ENCODE measurements at regions not wholly inside any gene's neighbourhood (a gene's known extent, or its start where the extent isn't known, plus 50 kb on each side); places are given as distances from the start of the nearest gene placed in this dataset.

- TF ChIP-seq, protein P1, sequence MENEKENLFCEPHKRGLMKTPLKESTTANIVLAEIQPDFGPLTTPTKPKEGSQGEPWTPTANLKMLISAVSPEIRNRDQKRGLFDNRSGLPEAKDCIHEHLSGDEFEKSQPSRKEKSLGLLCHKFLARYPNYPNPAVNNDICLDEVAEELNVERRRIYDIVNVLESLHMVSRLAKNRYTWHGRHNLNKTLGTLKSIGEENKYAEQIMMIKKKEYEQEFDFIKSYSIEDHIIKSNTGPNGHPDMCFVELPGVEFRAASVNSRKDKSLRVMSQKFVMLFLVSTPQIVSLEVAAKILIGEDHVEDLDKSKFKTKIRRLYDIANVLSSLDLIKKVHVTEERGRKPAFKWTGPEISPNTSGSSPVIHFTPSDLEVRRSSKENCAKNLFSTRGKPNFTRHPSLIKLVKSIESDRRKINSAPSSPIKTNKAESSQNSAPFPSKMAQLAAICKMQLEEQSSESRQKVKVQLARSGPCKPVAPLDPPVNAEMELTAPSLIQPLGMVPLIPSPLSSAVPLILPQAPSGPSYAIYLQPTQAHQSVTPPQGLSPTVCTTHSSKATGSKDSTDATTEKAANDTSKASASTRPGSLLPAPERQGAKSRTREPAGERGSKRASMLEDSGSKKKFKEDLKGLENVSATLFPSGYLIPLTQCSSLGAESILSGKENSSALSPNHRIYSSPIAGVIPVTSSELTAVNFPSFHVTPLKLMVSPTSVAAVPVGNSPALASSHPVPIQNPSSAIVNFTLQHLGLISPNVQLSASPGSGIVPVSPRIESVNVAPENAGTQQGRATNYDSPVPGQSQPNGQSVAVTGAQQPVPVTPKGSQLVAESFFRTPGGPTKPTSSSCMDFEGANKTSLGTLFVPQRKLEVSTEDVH (IDR thresholded peaks at IDR 0.05; ENCODE audit: low read depth, partially characterized antibody) = no peak
- TF ChIP-seq EZH2 (IDR thresholded peaks at IDR 0.05; ENCODE audit: borderline replicate concordance, control insufficient read depth, low read depth, low read length) (no peak), BCL3 (IDR thresholded peaks at IDR 0.05; ENCODE audit: borderline replicate concordance, insufficient read depth, low read depth, low read length, poor library complexity, severe bottlenecking) (no peak), NFIC (IDR thresholded peaks at IDR 0.05; ENCODE audit: low read depth, low read length) (no peak)
- TF ChIP-seq, protein P2, sequence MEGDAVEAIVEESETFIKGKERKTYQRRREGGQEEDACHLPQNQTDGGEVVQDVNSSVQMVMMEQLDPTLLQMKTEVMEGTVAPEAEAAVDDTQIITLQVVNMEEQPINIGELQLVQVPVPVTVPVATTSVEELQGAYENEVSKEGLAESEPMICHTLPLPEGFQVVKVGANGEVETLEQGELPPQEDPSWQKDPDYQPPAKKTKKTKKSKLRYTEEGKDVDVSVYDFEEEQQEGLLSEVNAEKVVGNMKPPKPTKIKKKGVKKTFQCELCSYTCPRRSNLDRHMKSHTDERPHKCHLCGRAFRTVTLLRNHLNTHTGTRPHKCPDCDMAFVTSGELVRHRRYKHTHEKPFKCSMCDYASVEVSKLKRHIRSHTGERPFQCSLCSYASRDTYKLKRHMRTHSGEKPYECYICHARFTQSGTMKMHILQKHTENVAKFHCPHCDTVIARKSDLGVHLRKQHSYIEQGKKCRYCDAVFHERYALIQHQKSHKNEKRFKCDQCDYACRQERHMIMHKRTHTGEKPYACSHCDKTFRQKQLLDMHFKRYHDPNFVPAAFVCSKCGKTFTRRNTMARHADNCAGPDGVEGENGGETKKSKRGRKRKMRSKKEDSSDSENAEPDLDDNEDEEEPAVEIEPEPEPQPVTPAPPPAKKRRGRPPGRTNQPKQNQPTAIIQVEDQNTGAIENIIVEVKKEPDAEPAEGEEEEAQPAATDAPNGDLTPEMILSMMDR (IDR thresholded peaks at IDR 0.05 in 2 of 3, conservative IDR thresholded peaks at IDR 0.05 in 1 of 3; ENCODE audit: control insufficient read depth in 2 of 3, extremely low read depth in 1 of 3, insufficient read depth in 1 of 3, low read depth in 3 of 3, low read length in 3 of 3) = no peak
Observed at GRCh38 chr15:91562698-91563097, 290.8 kb upstream of the SLCO3A1 start.
